Trophoblast cell (in vitro differentiated cells and primary cell): ENCODE measurements at regions not wholly inside any gene's neighbourhood (a gene's known extent, or its start where the extent isn't known, plus 50 kb on each side); places are given as distances from the start of the nearest gene placed in this dataset.

Source experiments
- DNase-seq, 2 donors: peaks; one replicate each; pipeline ENCODE4 v3.0.0-alpha.2; 2016
- H2AFZ ChIP-seq: 2 replicates; pipeline ENCODE4 v1.6.1; 2013; ENCODE audit warnings: low read length, moderate library complexity, mild to moderate bottlenecking; ENCODE audit not compliant: insufficient read depth, poor library complexity
- H2AK5ac ChIP-seq: 2 replicates; pipeline ENCODE4 v1.6.1; 2013; ENCODE audit warnings: mild to moderate bottlenecking, low read length
- H2BK120ac ChIP-seq: 2 replicates; pipeline ENCODE4 v1.6.1; 2013; ENCODE audit warnings: low read length, mild to moderate bottlenecking, moderate library complexity; ENCODE audit not compliant: insufficient read depth, poor library complexity
- H2BK12ac ChIP-seq: 2 replicates; pipeline ENCODE4 v1.6.1; 2013; ENCODE audit warnings: mild to moderate bottlenecking, low read length, moderate library complexity
- H2BK5ac ChIP-seq: 2 replicates; pipeline ENCODE4 v1.6.1; 2013; ENCODE audit warnings: low read length, low read depth, moderate library complexity, mild to moderate bottlenecking; ENCODE audit not compliant: poor library complexity
- H3K14ac ChIP-seq: 2 replicates; pipeline ENCODE4 v1.6.1; 2013; ENCODE audit warnings: mild to moderate bottlenecking, low read length
- H3K18ac ChIP-seq: 2 replicates; pipeline ENCODE4 v1.6.1; 2013; ENCODE audit warnings: mild to moderate bottlenecking, low read length
- H3K23ac ChIP-seq: 2 replicates; pipeline ENCODE4 v1.6.1; 2013; ENCODE audit warnings: low read length
- H3K27ac ChIP-seq: 2 replicates; pipeline ENCODE4 v1.5.1; 2013; ENCODE audit warnings: low read depth, mild to moderate bottlenecking, inconsistent platforms, low read length, moderate library complexity
- H3K27me3 ChIP-seq: 2 replicates; pipeline ENCODE4 v1.6.1; 2013; ENCODE audit warnings: inconsistent platforms, mild to moderate bottlenecking, low read length, moderate library complexity; ENCODE audit not compliant: insufficient read depth
- H3K36me3 ChIP-seq, 2 experiments: 1 replicate in 1 of 2; 2 replicates in 1 of 2; pipeline ENCODE4 v1.6.1; 2013; ENCODE audit warnings: low read length in 2 of 2, mild to moderate bottlenecking in 2 of 2, moderate library complexity in 1 of 2; ENCODE audit not compliant: insufficient read depth in 2 of 2, control insufficient read depth in 1 of 2
- H3K4ac ChIP-seq: 2 replicates; pipeline ENCODE4 v1.6.1; 2013; ENCODE audit warnings: low read depth, mild to moderate bottlenecking, low read length, moderate library complexity
- H3K4me1 ChIP-seq, 2 experiments: 1 replicate in 1 of 2; 2 replicates in 1 of 2; pipeline ENCODE4 v1.6.1; 2013; ENCODE audit warnings: low read length in 2 of 2, mild to moderate bottlenecking in 2 of 2, moderate library complexity in 1 of 2; ENCODE audit not compliant: insufficient read depth in 2 of 2, control insufficient read depth in 1 of 2
- H3K4me2 ChIP-seq: 2 replicates; pipeline ENCODE4 v1.6.1; 2013; ENCODE audit warnings: inconsistent platforms, mild to moderate bottlenecking, low read length, moderate library complexity
- H3K4me3 ChIP-seq: 2 replicates; pipeline ENCODE4 v1.5.1; 2013; ENCODE audit warnings: mild to moderate bottlenecking, low read depth, low read length, inconsistent platforms
- H3K79me1 ChIP-seq: one replicate; pipeline ENCODE4 v1.6.1; 2013; ENCODE audit warnings: low read length
- H3K79me2 ChIP-seq: 2 replicates; pipeline ENCODE4 v1.6.1; 2013; ENCODE audit warnings: low read length, mild to moderate bottlenecking; ENCODE audit not compliant: control insufficient read depth, insufficient read depth, poor library complexity
- H3K9ac ChIP-seq: 2 replicates; pipeline ENCODE4 v1.6.1; 2013; ENCODE audit warnings: mild to moderate bottlenecking, low read length
- H3K9me3 ChIP-seq: 2 replicates; pipeline ENCODE4 v1.6.1; 2013; ENCODE audit warnings: low read depth, mild to moderate bottlenecking, control low read depth, inconsistent platforms, low read length; ENCODE audit not compliant: insufficient read depth
- H4K12ac ChIP-seq: 2 replicates; pipeline ENCODE4 v1.6.1; 2013; ENCODE audit warnings: low read depth, mild to moderate bottlenecking, low read length, moderate library complexity
- H4K8ac ChIP-seq: 2 replicates; pipeline ENCODE4 v1.6.1; 2013; ENCODE audit warnings: low read depth, mild to moderate bottlenecking, low read length, moderate library complexity
- H4K91ac ChIP-seq: one replicate; pipeline ENCODE4 v1.6.1; 2013; ENCODE audit warnings: low read depth, mild to moderate bottlenecking, low read length, moderate library complexity
- WGBS: extraction: QIAGEN DNeasy Blood & Tissue Kit; methylation state at CpG from one replicate; pipeline ENCODE4 v1.1.7; 2013; ENCODE audit warnings: missing lambda C conversion rate; ENCODE audit not compliant: insufficient read length, insufficient coverage; ENCODE audit errors: extremely low coverage; 5-methylcytosine and 5-hydroxymethylcytosine counted together

DNA sequence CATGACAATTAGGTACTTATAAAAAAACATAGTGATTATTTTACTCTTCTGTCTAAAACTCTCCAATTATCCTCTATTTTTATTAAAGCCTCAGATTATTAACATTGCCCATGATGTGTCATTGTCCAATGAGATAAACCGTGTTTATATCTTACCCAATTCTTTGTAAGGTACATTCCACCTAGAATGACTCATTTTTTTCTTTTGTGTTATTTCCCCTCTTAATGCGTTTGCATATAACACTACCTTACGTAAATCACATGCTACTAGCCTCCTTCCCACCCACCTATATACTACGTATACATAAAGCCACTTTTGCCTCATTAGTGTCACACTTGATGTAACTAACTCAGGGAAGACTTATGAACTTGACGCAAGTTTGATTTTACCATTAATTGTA is 336.3 kb upstream of the PTCHD4 start:
- Histone ChIP-seq H4K8ac (no peak overlapping the region), H3K23ac (no peak overlapping the region), H4K91ac (no peak overlapping the region), H2AK5ac (no peak overlapping the region), H3K36me3 (no peaks in the 10 kb centered on the region), H2BK120ac (no peak overlapping the region), H3K27ac (no peak overlapping the region), H3K14ac (no peak overlapping the region), H2BK12ac (no peak overlapping the region), H2BK5ac (no peak overlapping the region), H4K12ac (no peak overlapping the region), H3K18ac (no peak overlapping the region), H3K4me1 (no peaks in the 10 kb centered on the region), H3K9me3 (no peaks in the 10 kb centered on the region), H3K4me2 (no peak overlapping the region), H2AFZ (no peak overlapping the region), H3K27me3 (no peaks in the 10 kb centered on the region), H3K79me1 (no peaks in the 10 kb centered on the region), H3K79me2 (no peaks in the 10 kb centered on the region), H3K4me3 (no peak overlapping the region), H3K4ac (no peak overlapping the region), H3K9ac (no peak overlapping the region)
- no CpG with 5 or more reads among the region's 5 CpGs for WGBS
- no peak for DNase-seq

- Histone ChIP-seq H2AFZ (no peak overlapping the region), H3K4me3 (no peak overlapping the region), H3K79me2 (no peaks in the 10 kb centered on the region), H3K23ac (no peak overlapping the region), H3K4me1 (no peaks in the 10 kb centered on the region), H3K79me1 (no peaks in the 10 kb centered on the region), H2BK12ac (no peak overlapping the region), H3K27ac (no peak overlapping the region), H3K4ac (no peak overlapping the region), H3K27me3 (no peaks in the 10 kb centered on the region), H3K36me3 (no peaks in the 10 kb centered on the region), H3K9ac (no peak overlapping the region), H3K18ac (no peak overlapping the region), H3K9me3 (no peaks in the 10 kb centered on the region), H2BK5ac (no peak overlapping the region), H2BK120ac (no peak overlapping the region), H2AK5ac (no peak overlapping the region), H3K4me2 (no peak overlapping the region), H4K12ac (no peak overlapping the region), H4K8ac (no peak overlapping the region), H4K91ac (no peak overlapping the region), H3K14ac (no peak overlapping the region)
- DNase-seq = no peak
These were observed 318.6 kb upstream of the PTCHD4 start for GRCh38 chr6:48429610-48430009.

DNA sequence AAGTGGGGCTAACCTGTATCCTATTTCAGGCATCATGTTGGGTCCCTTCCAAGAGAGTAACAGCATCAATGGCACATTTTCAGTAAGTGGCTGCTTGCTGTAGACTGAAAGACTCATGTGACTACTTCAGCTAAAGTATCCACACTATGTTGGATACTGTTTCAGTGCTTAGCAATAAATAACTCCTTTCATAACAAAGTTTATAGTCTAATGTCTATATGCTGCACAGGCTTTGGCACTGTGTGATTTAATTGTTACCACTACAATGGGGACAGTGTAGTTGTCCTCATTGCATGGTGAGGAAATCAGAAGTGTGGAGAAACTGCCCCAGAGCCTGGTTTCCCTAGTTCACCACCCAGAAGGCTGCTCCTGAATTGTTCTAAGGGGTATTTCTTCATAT is 318.0 kb upstream of the PTCHD4 start:
- Histone ChIP-seq H3K4me3 (no peak overlapping the region), H2AK5ac (no peak overlapping the region), H3K4ac (no peak overlapping the region), H3K79me2 (no peaks in the 10 kb centered on the region), H2BK120ac (no peak overlapping the region), H3K36me3 (no peaks in the 10 kb centered on the region), H3K9ac (no peak overlapping the region), H2BK12ac (no peak overlapping the region), H3K9me3 (no peaks in the 10 kb centered on the region), H3K18ac (no peak overlapping the region), H3K14ac (no peak overlapping the region), H2BK5ac (no peak overlapping the region), H3K4me1 (no peaks in the 10 kb centered on the region), H3K79me1 (no peaks in the 10 kb centered on the region), H3K27me3 (no peaks in the 10 kb centered on the region), H3K23ac (no peak overlapping the region), H4K12ac (no peak overlapping the region), H3K27ac (no peak overlapping the region), H2AFZ (no peak overlapping the region), H4K8ac (no peak overlapping the region), H4K91ac (no peak overlapping the region), H3K4me2 (no peak overlapping the region)
- DNase-seq = no peak

- Histone ChIP-seq H3K36me3 (no peaks in the 10 kb centered on the region), H3K27me3 (no peaks in the 10 kb centered on the region), H2BK12ac (no peak overlapping the region), H3K9me3 (peaks cover 6% of the 10 kb centered on the region), H2AFZ (no peak overlapping the region), H3K23ac (no peak overlapping the region), H4K12ac (no peak overlapping the region), H3K79me2 (no peaks in the 10 kb centered on the region), H2AK5ac (no peak overlapping the region), H3K27ac (no peak overlapping the region), H2BK120ac (no peak overlapping the region), H3K14ac (no peak overlapping the region), H3K9ac (no peak overlapping the region), H4K91ac (no peak overlapping the region), H3K4me3 (no peak overlapping the region), H3K4me2 (no peak overlapping the region), H3K18ac (no peak overlapping the region), H4K8ac (no peak overlapping the region), H2BK5ac (no peak overlapping the region), H3K4me1 (no peaks in the 10 kb centered on the region), H3K4ac (no peak overlapping the region), H3K79me1 (no peaks in the 10 kb centered on the region)
- no CpG with 5 or more reads among the region's 3 CpGs for WGBS
- DNase-seq = no peak
These were observed 315.6 kb upstream of the PTCHD4 start for GRCh38 chr6:48426636-48427035.
